Islet of Langerhans (tissue), 1 donor: ENCODE measurements at regions not wholly inside any gene's neighbourhood (a gene's known extent, or its start where the extent isn't known, plus 50 kb on each side); places are given as distances from the start of the nearest gene placed in this dataset.
"Not testable (repeated sequence)": the region's sequence is repeated elsewhere in the genome, so short reads cannot be mapped to it uniquely, and the experiment has no call there.

Experiments used
- FAIRE-seq: peaks from one replicate; lab custom pipeline; 2011; peaks lifted over from hg19 to GRCh38; lab: Jason Lieb, UNC

DNA sequence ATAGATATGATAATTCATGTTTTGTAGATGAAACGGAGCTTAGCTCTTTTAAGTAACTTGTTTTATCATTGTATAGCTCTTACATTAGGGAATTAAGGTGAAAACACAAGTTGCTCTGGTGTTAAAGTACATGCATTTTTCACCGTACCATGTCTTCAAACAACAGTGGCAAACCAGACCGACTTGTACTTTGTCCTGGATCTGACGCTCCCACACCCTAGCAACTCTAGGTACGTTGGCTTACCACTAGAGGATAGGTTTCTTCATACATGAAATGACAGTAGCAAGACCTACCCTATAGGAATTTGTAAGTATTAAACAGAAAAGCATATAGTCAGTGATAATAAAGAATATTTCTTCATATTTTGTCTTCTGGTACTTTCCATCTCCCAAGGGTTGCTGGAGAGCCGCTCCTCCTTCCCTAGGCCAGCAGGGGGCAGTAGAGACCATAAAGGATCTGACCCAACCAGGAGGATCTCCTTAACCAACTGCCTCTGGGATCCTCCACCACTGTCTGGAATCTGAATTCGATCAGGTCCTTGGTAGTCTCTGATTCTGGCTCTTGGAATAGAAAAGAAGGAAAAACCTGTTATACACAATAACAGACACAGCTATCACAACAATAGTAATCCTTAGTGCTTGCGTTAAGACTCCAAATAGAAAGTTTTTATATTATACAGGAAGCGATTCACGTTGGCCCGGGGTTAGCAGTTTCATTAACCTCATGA lies 136.7 kb downstream of the CAVIN4 start:
- no peak for FAIRE-seq

- FAIRE-seq = no peak
Measured at GRCh38 chr9:100715100-100715380, 137.2 kb downstream of the CAVIN4 start.

DNA sequence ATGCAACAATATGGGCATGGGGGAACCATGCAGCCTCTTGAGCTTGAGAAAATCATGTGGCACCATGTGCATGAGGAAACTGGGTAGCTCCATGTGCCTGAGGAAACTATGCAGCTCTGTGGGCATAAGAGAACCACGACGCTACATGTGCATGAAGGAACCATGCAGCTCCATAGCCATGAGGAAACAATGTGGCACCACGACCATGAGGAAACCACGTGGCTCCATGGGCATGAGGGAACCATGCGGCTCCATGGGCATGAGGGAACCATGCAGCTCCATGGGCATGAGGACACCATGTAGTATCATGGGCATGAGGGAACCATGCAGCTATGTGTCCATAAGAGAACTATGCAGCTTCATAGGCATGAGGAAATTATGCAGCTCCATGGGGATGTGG lies 140.8 kb downstream of the CAVIN4 start:
- FAIRE-seq = no peak

DNA sequence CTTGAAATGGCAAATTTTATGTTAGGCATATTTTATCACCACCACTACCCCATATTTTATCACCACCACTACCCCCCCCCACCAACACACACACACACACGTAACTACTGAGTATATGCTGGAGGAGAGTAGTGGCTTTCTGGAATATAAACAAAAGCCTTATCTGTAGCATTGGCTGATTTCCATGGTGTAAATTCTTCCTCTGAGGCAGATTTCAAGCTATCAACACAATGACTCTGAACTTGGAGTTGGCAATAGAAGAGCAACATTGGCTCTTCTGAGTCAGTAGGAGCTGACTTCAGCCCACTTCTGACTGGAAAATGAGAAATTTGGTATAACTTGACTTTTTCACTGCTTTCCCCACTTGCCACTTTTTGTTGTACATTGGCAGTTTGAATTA lies 143.0 kb downstream of the CAVIN4 start:
- FAIRE-seq = no peak

GRCh38 chr9:100724886-100725285 lies 147.0 kb downstream of the CAVIN4 start:
- no peak for FAIRE-seq

GRCh38 chr9:100725371-100725770 lies 147.5 kb downstream of the CAVIN4 start:
- FAIRE-seq = no peak

DNA sequence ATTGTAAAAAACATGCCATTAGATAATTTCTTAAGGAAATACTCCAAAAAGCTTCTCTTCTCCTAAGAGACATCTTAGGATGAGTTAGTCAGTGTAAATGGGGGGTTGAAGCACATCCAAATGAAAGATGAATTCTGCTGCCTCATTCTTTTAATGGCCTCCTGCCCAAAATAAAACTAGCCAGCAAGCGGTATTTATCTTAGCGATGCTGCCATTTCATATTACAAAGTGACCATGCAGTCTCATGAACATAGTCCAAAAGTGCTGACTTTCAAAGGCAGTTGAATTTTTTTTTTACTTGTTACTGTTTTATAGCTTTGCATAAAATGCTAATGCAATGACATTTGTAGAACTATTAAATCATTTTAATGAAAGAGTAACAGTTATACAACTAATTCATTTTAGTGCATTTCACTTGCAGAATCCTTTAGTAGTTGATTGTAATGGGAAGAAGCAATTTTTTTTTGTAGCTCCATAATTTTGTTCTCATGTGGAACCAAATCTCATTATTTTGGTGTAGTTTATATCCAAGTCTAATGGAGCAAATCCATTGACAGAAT lies 151.5 kb downstream of the CAVIN4 start:
- FAIRE-seq = no peak

DNA sequence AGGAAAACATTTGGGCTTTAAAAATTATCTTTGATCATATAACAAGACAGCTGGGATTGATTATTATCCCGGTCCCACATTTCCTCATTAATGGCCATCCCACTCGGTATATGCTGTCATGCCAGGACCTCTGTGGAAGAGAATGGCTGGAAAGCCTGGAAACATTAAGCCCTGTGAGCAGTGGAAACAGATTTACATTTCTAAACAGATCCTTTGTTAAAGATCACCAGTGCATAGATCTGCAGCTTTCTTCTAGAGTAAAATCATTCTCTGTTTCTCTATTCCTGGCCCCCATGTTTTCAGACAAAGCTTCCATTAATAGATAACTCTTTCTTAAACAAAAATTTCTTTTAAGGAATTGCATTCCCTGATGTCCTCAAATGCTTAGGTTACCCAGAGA lies 152.2 kb downstream of the CAVIN4 start:
- FAIRE-seq = no peak

DNA sequence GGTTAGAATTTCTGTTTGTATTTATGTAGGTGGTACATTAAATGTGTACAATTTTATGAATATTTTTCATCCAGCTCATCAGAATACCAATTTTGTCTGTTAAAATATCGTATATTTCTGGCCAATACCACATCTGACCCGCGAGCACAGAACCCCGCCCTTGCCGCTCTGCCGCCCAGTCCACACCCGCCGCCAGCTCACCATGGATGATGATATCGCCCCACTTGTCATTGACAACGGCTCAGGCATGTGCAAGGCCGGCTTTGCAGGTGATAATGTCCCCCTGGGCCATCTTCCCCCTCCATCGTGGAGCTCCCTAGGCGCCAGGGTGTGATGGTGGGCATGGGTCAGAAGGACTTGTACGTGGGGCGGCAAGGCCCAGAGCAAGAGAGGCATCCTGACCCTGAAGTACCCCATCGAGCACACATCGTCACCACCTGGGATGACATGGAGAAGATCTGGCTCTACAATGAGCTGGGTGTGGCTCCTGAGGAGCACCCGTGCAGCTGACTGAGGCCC lies 153.2 kb downstream of the CAVIN4 start:
- no peak for FAIRE-seq

GRCh38 chr9:100731557-100731956 lies 153.7 kb downstream of the CAVIN4 start:
- FAIRE-seq = no peak

GRCh38 chr9:100739208-100739607 lies 161.3 kb downstream of the CAVIN4 start:
- FAIRE-seq = no peak

- FAIRE-seq = no peak
Measured at GRCh38 chr9:100739666-100740065, 161.8 kb downstream of the CAVIN4 start.

DNA sequence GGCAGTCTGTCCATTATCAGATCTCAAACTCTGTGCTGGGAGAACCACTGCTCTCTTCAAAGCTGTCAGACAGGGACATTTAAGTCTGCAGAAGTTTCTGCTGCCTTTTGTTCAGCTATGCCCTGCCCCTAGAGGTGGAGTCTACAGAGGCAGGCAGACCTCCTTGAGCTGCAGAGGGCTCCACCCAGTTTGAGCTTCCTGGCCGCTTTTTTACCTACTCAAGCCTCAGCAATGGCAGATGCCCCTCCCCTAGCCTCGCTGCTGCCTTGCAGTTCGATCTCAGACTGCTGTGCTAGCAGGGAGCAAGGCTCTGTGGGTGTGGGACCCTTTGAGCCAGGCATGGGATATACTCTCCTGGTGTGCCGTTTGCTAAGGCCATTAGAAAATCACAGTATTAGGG lies 171.1 kb downstream of the CAVIN4 start:
- not testable (repeated sequence) for FAIRE-seq

GRCh38 chr9:100756217-100756616 lies 178.3 kb downstream of the CAVIN4 start:
- no peak for FAIRE-seq

- FAIRE-seq = no peak
Measured at GRCh38 chr9:100759215-100759614, 181.3 kb downstream of the CAVIN4 start.

GRCh38 chr9:100761276-100761802 lies 183.5 kb downstream of the CAVIN4 start:
- no peak for FAIRE-seq

- no peak for FAIRE-seq
Measured at GRCh38 chr9:100774326-100774725, 196.4 kb downstream of the CAVIN4 start.

GRCh38 chr9:100774962-100775361 lies 197.1 kb downstream of the CAVIN4 start:
- FAIRE-seq = no peak

DNA sequence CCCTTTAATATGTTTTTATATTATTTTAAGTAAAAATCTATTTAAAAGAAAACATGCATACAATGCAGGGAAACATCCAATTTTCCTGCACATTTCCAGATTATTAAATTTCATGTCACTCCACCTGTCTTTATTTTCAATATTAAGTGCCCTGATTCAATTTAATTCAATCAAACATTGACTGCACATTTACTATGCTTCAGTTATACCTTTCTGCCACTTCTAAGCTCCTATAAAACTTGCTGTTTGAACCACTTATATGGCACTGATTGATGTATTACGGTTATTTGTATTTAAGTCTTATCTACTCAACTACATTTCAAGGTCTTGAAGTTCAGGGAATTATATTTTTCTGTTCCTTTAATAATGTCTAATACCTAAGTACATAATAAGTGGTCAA lies 198.0 kb downstream of the CAVIN4 start:
- FAIRE-seq = no peak

DNA sequence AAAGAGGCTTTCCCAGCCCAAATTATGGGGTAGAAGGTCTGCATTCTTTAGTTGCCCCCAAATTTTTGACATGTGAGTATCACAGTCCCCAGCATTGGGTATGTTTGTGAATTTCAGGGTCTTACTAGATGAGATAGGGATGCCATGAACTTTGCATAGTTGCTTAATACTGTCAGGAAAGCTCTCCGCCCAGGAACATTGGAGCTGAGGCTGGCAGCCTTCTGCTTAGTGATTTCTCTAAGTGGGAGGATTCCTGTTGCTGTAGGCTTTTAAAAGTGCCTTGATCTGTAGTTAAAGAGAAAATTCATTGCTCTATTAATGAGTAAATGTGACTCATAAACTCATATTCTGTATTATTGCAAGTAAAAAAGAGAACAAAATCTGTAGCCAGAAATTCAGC lies 206.9 kb downstream of the CAVIN4 start:
- FAIRE-seq = no peak

- FAIRE-seq = no peak
Measured at GRCh38 chr9:100785946-100786345, 208.1 kb downstream of the CAVIN4 start.

- FAIRE-seq = no peak
Measured at GRCh38 chr9:100794738-100795269, 216.9 kb downstream of the CAVIN4 start.

GRCh38 chr9:100803956-100804355 lies 224.6 kb upstream of the PLPPR1 start:
- FAIRE-seq = no peak

GRCh38 chr9:100811643-100812042 lies 216.9 kb upstream of the PLPPR1 start:
- no peak for FAIRE-seq
